HG02981 (cell line): ENCODE measurements at regions not wholly inside any gene's neighbourhood (a gene's known extent, or its start where the extent isn't known, plus 50 kb on each side); places are given as distances from the start of the nearest gene placed in this dataset.

Source experiments
- ATAC-seq: cut with Tn5 transposase; IDR thresholded peaks from one replicate; pipeline ENCODE4 v1.9.1; 2021; ENCODE audit warnings: mild to moderate bottlenecking, moderate library complexity; ENCODE audit not compliant: unreplicated experiment

- ATAC-seq: no peak
Measured at GRCh38 chr12:45622210-45622937, 107.1 kb upstream of the ARID2 start.

- no peak for ATAC-seq
Measured at GRCh38 chr12:45623221-45623620, 106.3 kb upstream of the ARID2 start.

- no peak for ATAC-seq
Measured at GRCh38 chr12:45623940-45624339, 105.6 kb upstream of the ARID2 start.

GRCh38 chr12:45626965-45627364 is 102.5 kb upstream of the ARID2 start:
- no peak for ATAC-seq

GRCh38 chr12:45627407-45628069 is 102.0 kb upstream of the ARID2 start:
- ATAC-seq: no peak

- no peak for ATAC-seq
Measured at GRCh38 chr12:45629292-45629691, 100.2 kb upstream of the ARID2 start.

- no peak for ATAC-seq
Measured at GRCh38 chr12:45633733-45634132, 95.8 kb upstream of the ARID2 start.

- no peak for ATAC-seq
Measured at GRCh38 chr12:45634273-45634917, 95.1 kb upstream of the ARID2 start.

GRCh38 chr12:45637242-45637641 is 92.3 kb upstream of the ARID2 start:
- no peak for ATAC-seq

- no peak for ATAC-seq
Measured at GRCh38 chr12:45637706-45638105, 91.8 kb upstream of the ARID2 start.

- no peak for ATAC-seq
Measured at GRCh38 chr12:45638386-45638785, 91.1 kb upstream of the ARID2 start.

GRCh38 chr12:45644541-45644940 is 85.0 kb upstream of the ARID2 start:
- ATAC-seq: no peak

GRCh38 chr12:45646851-45647581 is 82.5 kb upstream of the ARID2 start:
- ATAC-seq: no peak

GRCh38 chr12:45648070-45648469 is 81.4 kb upstream of the ARID2 start:
- ATAC-seq: no peak

GRCh38 chr12:45651029-45651428 is 78.5 kb upstream of the ARID2 start:
- no peak for ATAC-seq

GRCh38 chr12:45654002-45654665 is 75.4 kb upstream of the ARID2 start:
- no peak for ATAC-seq

- no peak for ATAC-seq
Measured at GRCh38 chr12:45655186-45655585, 74.3 kb upstream of the ARID2 start.

- ATAC-seq: no peak
Measured at GRCh38 chr12:45655743-45656142, 73.8 kb upstream of the ARID2 start.

GRCh38 chr12:45658020-45658419 is 71.5 kb upstream of the ARID2 start:
- ATAC-seq: no peak

- ATAC-seq: no peak
Measured at GRCh38 chr12:45660330-45660729, 69.2 kb upstream of the ARID2 start.

GRCh38 chr12:45663455-45663854 is 66.1 kb upstream of the ARID2 start:
- no peak for ATAC-seq
